ENCODE measurements at regions not wholly inside any gene's neighbourhood (a gene's known extent, or its start where the extent isn't known, plus 50 kb on each side); places are given as distances from the start of the nearest gene placed in this dataset.

DNA sequence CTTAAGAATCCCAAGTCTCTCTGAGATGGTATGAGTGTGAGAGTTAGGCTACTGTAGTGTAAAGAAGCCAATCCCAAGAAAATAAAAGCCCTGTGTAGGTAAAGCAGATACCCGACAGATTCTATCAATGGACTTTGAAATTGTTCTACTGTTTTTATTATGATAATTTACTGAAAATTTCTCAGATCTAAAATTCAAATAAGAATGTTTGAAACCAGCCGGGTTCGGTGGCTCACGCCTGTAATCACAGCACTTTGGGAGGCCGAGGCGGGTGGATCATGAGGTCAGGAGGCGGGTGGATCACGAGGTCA lies 208.3 kb upstream of the SPRED2 start:
- Histone ChIP-seq H3K9me3 (no peaks in the 10 kb centered on the region), H3K4me3 (replicated peaks in 1 of 3) (no peak overlapping the region), H3K27me3 (no peaks in the 10 kb centered on the region), H3K36me3 (no peaks in the 10 kb centered on the region), H3K4me1 (no peaks in the 10 kb centered on the region), H3K27ac (no peak overlapping the region)
- intact Hi-C loops (cut with DNase I): no loop called here
- TF ChIP-seq POLR2A (IDR thresholded peaks at IDR 0.05) (no peak), CTCF (IDR thresholded peaks at IDR 0.05) (no peak)
- WGBS, 2 donors: 86 to 89% methylated on average over 8 of the region's 8 CpGs
- DNase-seq: no peak

GRCh38 chr2:65639156-65639864 lies 206.9 kb upstream of the SPRED2 start:
- Histone ChIP-seq H3K27me3 (no peaks in the 10 kb centered on the region), H3K4me3 (replicated peaks in 1 of 3) (no peak overlapping the region), H3K9me3 (no peaks in the 10 kb centered on the region), H3K27ac (no peak overlapping the region), H3K36me3 (no peaks in the 10 kb centered on the region), H3K4me1 (no peaks in the 10 kb centered on the region)
- 66 to 69% methylated on average over 5 to 6 of the region's 6 CpGs for WGBS, 2 donors
- DNase-seq: no peak
- intact Hi-C loops (cut with DNase I): no loop called here
- TF ChIP-seq CTCF (IDR thresholded peaks at IDR 0.05) (no peak), POLR2A (IDR thresholded peaks at IDR 0.05) (no peak)

DNA sequence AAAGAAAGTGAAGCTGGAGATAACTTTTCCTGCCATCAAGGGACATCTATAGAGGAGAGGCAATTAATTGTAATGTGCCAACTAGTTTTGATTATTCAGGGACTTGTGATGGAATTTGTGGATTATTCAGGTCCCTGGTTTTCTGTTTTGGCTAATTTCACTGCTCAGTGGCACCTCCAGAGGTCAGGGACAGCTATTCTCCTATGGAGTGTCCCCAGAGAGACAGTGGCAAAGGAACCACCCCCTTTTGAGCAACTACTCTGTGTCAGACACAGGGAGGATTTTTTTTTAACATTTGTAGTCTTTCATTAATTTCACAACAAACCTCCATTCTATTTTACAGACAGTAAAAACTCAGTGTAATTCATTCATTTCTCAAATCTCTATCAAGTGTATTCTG lies 206.0 kb upstream of the SPRED2 start:
- intact Hi-C loops (cut with DNase I): no loop called here
- Histone ChIP-seq H3K27me3 (no peaks in the 10 kb centered on the region), H3K4me3 (replicated peaks in 1 of 3) (no peak overlapping the region), H3K4me1 (no peaks in the 10 kb centered on the region), H3K27ac (no peak overlapping the region), H3K36me3 (no peaks in the 10 kb centered on the region), H3K9me3 (no peaks in the 10 kb centered on the region)
- TF ChIP-seq POLR2A (IDR thresholded peaks at IDR 0.05) (no peak), CTCF (IDR thresholded peaks at IDR 0.05) (no peak)
- DNase-seq: no peak

GRCh38 chr2:65636813-65637483 lies 204.5 kb upstream of the SPRED2 start:
- H3K27ac ChIP-seq: no peak overlapping the region
- no peak overlapping the region for H3K4me3 ChIP-seq (replicated peaks in 1 of 3)
- TF ChIP-seq CTCF (IDR thresholded peaks at IDR 0.05) (no peak), POLR2A (IDR thresholded peaks at IDR 0.05) (no peak)
- no peaks in the 10 kb centered on the region for H3K4me1 ChIP-seq
- no peaks in the 10 kb centered on the region for H3K27me3 ChIP-seq
- WGBS, 2 donors: 70 to 75% methylated on average over 7 of the region's 7 CpGs
- no peaks in the 10 kb centered on the region for H3K36me3 ChIP-seq
- intact Hi-C loops (cut with DNase I): no loop called here
- no peak for DNase-seq
- H3K9me3 ChIP-seq: no peaks in the 10 kb centered on the region

DNA sequence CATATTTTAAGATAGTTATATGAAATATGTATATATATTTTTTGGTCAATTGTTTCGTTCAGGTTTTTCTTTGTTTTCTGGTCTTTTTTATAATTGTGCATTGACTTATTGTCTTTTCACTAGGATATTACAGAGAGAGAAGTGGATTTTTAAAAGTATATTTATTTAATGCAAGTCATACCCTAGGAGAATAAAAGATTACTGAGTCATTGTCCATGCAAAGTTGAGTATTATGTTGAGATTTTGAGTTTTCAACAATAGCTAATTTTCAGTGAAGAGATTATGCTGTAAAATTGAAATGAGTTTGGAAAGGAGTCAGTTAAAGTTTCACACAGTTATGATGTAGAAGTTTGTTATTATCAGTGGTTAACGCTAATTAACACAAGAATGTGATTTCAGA lies 203.6 kb upstream of the SPRED2 start:
- Histone ChIP-seq H3K27ac (no peak overlapping the region), H3K36me3 (no peaks in the 10 kb centered on the region), H3K9me3 (no peaks in the 10 kb centered on the region), H3K4me1 (no peaks in the 10 kb centered on the region), H3K27me3 (no peaks in the 10 kb centered on the region), H3K4me3 (replicated peaks in 1 of 3) (no peak overlapping the region)
- TF ChIP-seq CTCF (IDR thresholded peaks at IDR 0.05): no peak
- TF ChIP-seq POLR2A (IDR thresholded peaks at IDR 0.05): no peak
- intact Hi-C loops (cut with DNase I): no loop called here
- DNase-seq: no peak
- 74 to 82% methylated on average over 2 of the region's 2 CpGs for WGBS, 2 donors
